ENCODE measurements at regions not wholly inside any gene's neighbourhood (a gene's known extent, or its start where the extent isn't known, plus 50 kb on each side); places are given as distances from the start of the nearest gene placed in this dataset.
"Not testable (repeated sequence)": the region's sequence is repeated elsewhere in the genome, so short reads cannot be mapped to it uniquely, and the experiment has no call there.

GRCh38 chr11:95414217-95414616, 183.2 kb upstream of the SESN3 start:
- no peaks in the 10 kb centered on the region for H3K36me3 Mint-ChIP-seq (ENCODE audit: low read depth)
- TF ChIP-seq CTCF (IDR thresholded peaks at IDR 0.05): no peak
- H3K4me3 Mint-ChIP-seq: no peak overlapping the region
- peaks cover 36% of the 10 kb centered on the region for H3K9me3 Mint-ChIP-seq
- H3K4me1 Mint-ChIP-seq (ENCODE audit: low read depth): no peaks in the 10 kb centered on the region
- no peak overlapping the region for H3K27ac Mint-ChIP-seq
- H3K27me3 Mint-ChIP-seq (ENCODE audit: insufficient read depth): no peaks in the 10 kb centered on the region; the same call in 1 of the 2 replicates
- no peak for DNase-seq

- Mint-ChIP-seq H3K27me3 (ENCODE audit: insufficient read depth) (no peaks in the 10 kb centered on the region; the same call in 1 of the 2 replicates), H3K27ac (no peak overlapping the region)
- TF ChIP-seq CTCF (IDR thresholded peaks at IDR 0.05): no peak
Observed at GRCh38 chr11:95413761-95414160, 182.8 kb upstream of the SESN3 start.

GRCh38 chr11:95413021-95413420, 182.0 kb upstream of the SESN3 start:
- no peak for TF ChIP-seq CTCF (IDR thresholded peaks at IDR 0.05)
- Mint-ChIP-seq H3K36me3 (ENCODE audit: low read depth) (no peaks in the 10 kb centered on the region), H3K27ac (no peak overlapping the region), H3K4me3 (no peak overlapping the region), H3K9me3 (peaks cover 34% of the 10 kb centered on the region), H3K4me1 (ENCODE audit: low read depth) (no peaks in the 10 kb centered on the region), H3K27me3 (ENCODE audit: insufficient read depth) (no peaks in the 10 kb centered on the region; the same call in 1 of the 2 replicates)
- no peak for DNase-seq

More at GRCh38 chr11:95413761-95414160, 182.8 kb upstream of the SESN3 start:
- Mint-ChIP-seq H3K9me3 (peaks cover 36% of the 10 kb centered on the region), H3K36me3 (ENCODE audit: low read depth) (no peaks in the 10 kb centered on the region), H3K4me3 (no peak overlapping the region), H3K4me1 (ENCODE audit: low read depth) (no peaks in the 10 kb centered on the region)
- no peak for DNase-seq

GRCh38 chr11:95412074-95412473, 181.1 kb upstream of the SESN3 start:
- no peak for DNase-seq
- Mint-ChIP-seq H3K27me3 (ENCODE audit: insufficient read depth) (no peaks in the 10 kb centered on the region; the same call in 1 of the 2 replicates), H3K4me1 (ENCODE audit: low read depth) (no peaks in the 10 kb centered on the region), H3K9me3 (peaks cover 39% of the 10 kb centered on the region), H3K36me3 (ENCODE audit: low read depth) (no peaks in the 10 kb centered on the region), H3K4me3 (no peak overlapping the region), H3K27ac (no peak overlapping the region)
- no peak for TF ChIP-seq CTCF (IDR thresholded peaks at IDR 0.05)

- DNase-seq; H3K4me3 Mint-ChIP-seq; H3K27ac Mint-ChIP-seq; H3K4me1 Mint-ChIP-seq (ENCODE audit: low read depth); H3K27me3 Mint-ChIP-seq (ENCODE audit: insufficient read depth); H3K36me3 Mint-ChIP-seq (ENCODE audit: low read depth): not testable (repeated sequence)
- peaks cover 35% of the 10 kb centered on the region for H3K9me3 Mint-ChIP-seq
Observed at GRCh38 chr11:95410707-95411106, 179.7 kb upstream of the SESN3 start.

GRCh38 chr11:95406271-95406670, 175.3 kb upstream of the SESN3 start:
- Mint-ChIP-seq H3K4me3 (no peak overlapping the region), H3K4me1 (ENCODE audit: low read depth) (no peaks in the 10 kb centered on the region), H3K36me3 (ENCODE audit: low read depth) (no peaks in the 10 kb centered on the region), H3K27ac (no peak overlapping the region), H3K9me3 (peaks cover 44% of the 10 kb centered on the region), H3K27me3 (ENCODE audit: insufficient read depth) (no peaks in the 10 kb centered on the region)
- DNase-seq: no peak
- TF ChIP-seq CTCF (IDR thresholded peaks at IDR 0.05): no peak

Data from HFFc6 (cell line).